ENCODE measurements at regions not wholly inside any gene's neighbourhood (a gene's known extent, or its start where the extent isn't known, plus 50 kb on each side); places are given as distances from the start of the nearest gene placed in this dataset.
A peak's percentile ranks its signal among the peaks of the same experiment; 100 is the strongest.

DNA sequence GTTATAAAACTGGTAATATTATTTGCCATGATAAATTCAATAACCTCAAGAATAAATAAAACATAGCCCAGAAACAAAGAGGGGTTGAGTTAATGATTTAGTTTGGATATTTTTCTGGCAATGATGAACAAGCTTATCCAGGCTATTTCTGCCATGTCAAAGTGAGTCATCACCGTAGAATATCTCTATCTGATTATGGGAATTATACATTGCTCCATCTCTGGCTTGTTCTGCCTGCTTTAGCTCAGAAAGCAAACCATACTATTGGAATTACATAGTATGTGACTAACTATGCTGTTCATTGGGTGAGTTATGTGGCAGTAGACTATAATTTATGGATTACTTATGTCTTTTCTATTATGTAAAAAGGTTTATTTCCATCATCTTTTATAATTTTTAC lies 680.1 kb upstream of the AADAT start (continued):
- TF ChIP-seq CHD4 (IDR thresholded peaks at IDR 0.05; ENCODE audit: borderline replicate concordance) (no peak), MAZ (IDR thresholded peaks at IDR 0.05; ENCODE audit: borderline replicate concordance, low read depth, low read length) (no peak)

DNA sequence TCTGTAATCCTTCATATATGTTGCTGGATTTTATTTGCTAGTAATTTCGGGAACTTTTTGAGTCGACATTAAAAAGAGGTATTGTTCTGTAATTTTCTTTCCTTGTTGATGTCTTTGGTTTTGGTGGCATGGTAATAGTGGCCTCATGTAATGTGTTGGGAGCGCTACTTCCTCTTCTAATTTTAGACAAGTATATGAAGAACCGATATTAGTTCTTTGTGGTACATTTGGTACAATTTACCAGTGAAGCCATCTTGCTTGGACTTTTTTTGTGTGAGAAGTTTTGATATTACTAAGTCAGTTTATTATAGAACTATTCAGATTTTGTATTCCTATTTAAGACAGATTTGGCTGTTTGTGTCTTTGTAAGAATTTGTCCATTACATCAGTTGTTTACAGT lies 669.2 kb upstream of the AADAT start:
- Histone ChIP-seq H3K4me1 (no peaks in the 10 kb centered on the region), H3K4me3 (no peak overlapping the region), H3K27ac (no peak overlapping the region), H3K9me3 (no peaks in the 10 kb centered on the region), H3K4me2 (no peak overlapping the region)
- ATAC-seq (no peak), FAIRE-seq (no peak), DNase-seq (ENCODE audit: low read depth in 1 of 2, low spot score in 1 of 2) (no peak)
- ChIA-PET POLR2A (no interaction called here), CTCF (no interaction called here)
- TF ChIP-seq HOXB13 (CRISPR knock-in tag; IDR thresholded peaks at IDR 0.05; ENCODE audit: low read depth) (no peak), FOSL2 (IDR thresholded peaks at IDR 0.05) (no peak), FOSL2 (CRISPR knock-in tag; IDR thresholded peaks at IDR 0.05) (no peak), EHF (CRISPR knock-in tag; IDR thresholded peaks at IDR 0.05) (no peak), NPAS2 (CRISPR knock-in tag; IDR thresholded peaks at IDR 0.05; ENCODE audit: borderline replicate concordance) (no peak), JUN (IDR thresholded peaks at IDR 0.05) (no peak), FOSB (CRISPR knock-in tag; IDR thresholded peaks at IDR 0.05) (no peak), RFX5 (IDR thresholded peaks at IDR 0.05) (no peak), HOXA7 (CRISPR knock-in tag; IDR thresholded peaks at IDR 0.05) (no peak), TP53 (CRISPR knock-in tag; IDR thresholded peaks at IDR 0.05) (no peak), CHD2 (IDR thresholded peaks at IDR 0.05; ENCODE audit: low read length, partially characterized antibody) (no peak), MAZ (IDR thresholded peaks at IDR 0.05; ENCODE audit: borderline replicate concordance, low read depth, low read length) (no peak), EP300 (IDR thresholded peaks at IDR 0.05) (no peak), CHD4 (IDR thresholded peaks at IDR 0.05; ENCODE audit: borderline replicate concordance) (no peak), EHMT2 (IDR thresholded peaks at IDR 0.05; ENCODE audit: low read depth) (no peak)
- TF ChIP-seq, protein P1, sequence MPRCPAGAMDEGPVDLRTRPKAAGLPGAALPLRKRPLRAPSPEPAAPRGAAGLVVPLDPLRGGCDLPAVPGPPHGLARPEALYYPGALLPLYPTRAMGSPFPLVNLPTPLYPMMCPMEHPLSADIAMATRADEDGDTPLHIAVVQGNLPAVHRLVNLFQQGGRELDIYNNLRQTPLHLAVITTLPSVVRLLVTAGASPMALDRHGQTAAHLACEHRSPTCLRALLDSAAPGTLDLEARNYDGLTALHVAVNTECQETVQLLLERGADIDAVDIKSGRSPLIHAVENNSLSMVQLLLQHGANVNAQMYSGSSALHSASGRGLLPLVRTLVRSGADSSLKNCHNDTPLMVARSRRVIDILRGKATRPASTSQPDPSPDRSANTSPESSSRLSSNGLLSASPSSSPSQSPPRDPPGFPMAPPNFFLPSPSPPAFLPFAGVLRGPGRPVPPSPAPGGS (IDR thresholded peaks at IDR 0.05): no peak
- TF ChIP-seq, protein P2, sequence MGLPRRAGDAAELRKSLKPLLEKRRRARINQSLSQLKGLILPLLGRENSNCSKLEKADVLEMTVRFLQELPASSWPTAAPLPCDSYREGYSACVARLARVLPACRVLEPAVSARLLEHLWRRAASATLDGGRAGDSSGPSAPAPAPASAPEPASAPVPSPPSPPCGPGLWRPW (IDR thresholded peaks at IDR 0.05): no peak
- TF ChIP-seq, protein P3, sequence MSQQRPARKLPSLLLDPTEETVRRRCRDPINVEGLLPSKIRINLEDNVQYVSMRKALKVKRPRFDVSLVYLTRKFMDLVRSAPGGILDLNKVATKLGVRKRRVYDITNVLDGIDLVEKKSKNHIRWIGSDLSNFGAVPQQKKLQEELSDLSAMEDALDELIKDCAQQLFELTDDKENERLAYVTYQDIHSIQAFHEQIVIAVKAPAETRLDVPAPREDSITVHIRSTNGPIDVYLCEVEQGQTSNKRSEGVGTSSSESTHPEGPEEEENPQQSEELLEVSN (IDR thresholded peaks at IDR 0.05; ENCODE audit: borderline replicate concordance, low read depth): no peak
- TF ChIP-seq, protein P4, sequence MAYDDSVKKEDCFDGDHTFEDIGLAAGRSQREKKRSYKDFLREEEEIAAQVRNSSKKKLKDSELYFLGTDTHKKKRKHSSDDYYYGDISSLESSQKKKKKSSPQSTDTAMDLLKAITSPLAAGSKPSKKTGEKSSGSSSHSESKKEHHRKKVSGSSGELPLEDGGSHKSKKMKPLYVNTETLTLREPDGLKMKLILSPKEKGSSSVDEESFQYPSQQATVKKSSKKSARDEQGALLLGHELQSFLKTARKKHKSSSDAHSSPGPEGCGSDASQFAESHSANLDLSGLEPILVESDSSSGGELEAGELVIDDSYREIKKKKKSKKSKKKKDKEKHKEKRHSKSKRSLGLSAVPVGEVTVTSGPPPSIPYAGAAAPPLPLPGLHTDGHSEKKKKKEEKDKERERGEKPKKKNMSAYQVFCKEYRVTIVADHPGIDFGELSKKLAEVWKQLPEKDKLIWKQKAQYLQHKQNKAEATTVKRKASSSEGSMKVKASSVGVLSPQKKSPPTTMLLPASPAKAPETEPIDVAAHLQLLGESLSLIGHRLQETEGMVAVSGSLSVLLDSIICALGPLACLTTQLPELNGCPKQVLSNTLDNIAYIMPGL (CRISPR knock-in tag; IDR thresholded peaks at IDR 0.05; ENCODE audit: borderline replicate concordance): no peak
- 41% methylated on average over 4 of the region's 4 CpGs for WGBS (ENCODE audit: missing lambda C conversion rate)

DNA sequence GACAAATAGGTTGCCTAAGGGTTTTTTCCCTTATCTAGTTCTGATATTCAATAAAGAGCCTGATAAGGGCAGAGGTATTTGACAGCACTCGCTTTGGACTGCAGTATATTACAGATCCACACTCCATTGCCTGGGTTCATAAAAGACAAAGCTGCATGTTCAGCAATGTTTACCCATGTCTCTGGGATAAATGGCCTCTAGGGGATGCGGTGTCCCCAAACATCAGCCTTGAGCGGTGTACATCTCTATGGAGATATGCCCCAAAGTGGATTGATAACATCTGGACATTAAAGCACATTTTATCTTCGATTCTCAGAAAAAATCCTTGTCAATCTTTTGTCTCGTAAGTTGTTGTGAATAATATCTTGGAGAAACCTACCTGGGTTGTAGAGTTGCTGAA lies 660.8 kb upstream of the AADAT start:
- ChIA-PET POLR2A (no interaction called here), CTCF (no interaction called here)
- no peak overlapping the region for H3K4me2 ChIP-seq
- DNase-seq (ENCODE audit: low read depth in 1 of 2, low spot score in 1 of 2) (peak in 1 of 2 experiments; percentile 1), ATAC-seq (no peak), FAIRE-seq (no peak)
- no peaks in the 10 kb centered on the region for H3K9me3 ChIP-seq
- 34% methylated on average over 5 of the region's 5 CpGs for WGBS (ENCODE audit: missing lambda C conversion rate)
- no peak overlapping the region for H3K4me3 ChIP-seq
- no peak overlapping the region for H3K27ac ChIP-seq
- H3K4me1 ChIP-seq: no peaks in the 10 kb centered on the region
- TF ChIP-seq RNF2 (IDR thresholded peaks at IDR 0.05; ENCODE audit: borderline replicate concordance, low read depth) (no peak), HOXA7 (CRISPR knock-in tag; IDR thresholded peaks at IDR 0.05) (no peak), MYC (IDR thresholded peaks at IDR 0.05; ENCODE audit: borderline replicate concordance, low read length) (no peak), TFCP2L1 (CRISPR knock-in tag; IDR thresholded peaks at IDR 0.05) (no peak), NR3C1 (IDR thresholded peaks at IDR 0.05) (no peak), POLR2AphosphoS2 (conservative IDR thresholded peaks at IDR 0.05; ENCODE audit: low read length) (no peak), EP300 (IDR thresholded peaks at IDR 0.05) (no peak)
- TF ChIP-seq, protein P5, sequence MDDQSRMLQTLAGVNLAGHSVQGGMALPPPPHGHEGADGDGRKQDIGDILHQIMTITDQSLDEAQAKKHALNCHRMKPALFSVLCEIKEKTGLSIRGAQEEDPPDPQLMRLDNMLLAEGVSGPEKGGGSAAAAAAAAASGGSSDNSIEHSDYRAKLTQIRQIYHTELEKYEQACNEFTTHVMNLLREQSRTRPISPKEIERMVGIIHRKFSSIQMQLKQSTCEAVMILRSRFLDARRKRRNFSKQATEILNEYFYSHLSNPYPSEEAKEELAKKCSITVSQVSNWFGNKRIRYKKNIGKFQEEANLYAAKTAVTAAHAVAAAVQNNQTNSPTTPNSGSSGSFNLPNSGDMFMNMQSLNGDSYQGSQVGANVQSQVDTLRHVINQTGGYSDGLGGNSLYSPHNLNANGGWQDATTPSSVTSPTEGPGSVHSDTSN (IDR thresholded peaks at IDR 0.05): no peak

Measured in A549 (cell line).